Astrocyte (in vitro differentiated cells and primary cell): ENCODE measurements at regions not wholly inside any gene's neighbourhood (a gene's known extent, or its start where the extent isn't known, plus 50 kb on each side); places are given as distances from the start of the nearest gene placed in this dataset.

ENCODE experiments used
- CTCF ChIP-seq: IDR thresholded peaks from 2 replicates; pipeline ENCODE4 v1.5.1; 2011; ENCODE audit warnings: low read depth, mild to moderate bottlenecking, inconsistent platforms, low read length, moderate library complexity; ENCODE audit not compliant: insufficient read depth
- EZH2 ChIP-seq: IDR thresholded peaks from 2 replicates; pipeline ENCODE4 v1.6.1; 2012; ENCODE audit warnings: mild to moderate bottlenecking, low read length, inconsistent platforms; ENCODE audit not compliant: insufficient read depth

GRCh38 chr17:15124264-15124595 is 140.9 kb downstream of the PMP22 start:
- TF ChIP-seq CTCF (no peak), EZH2 (no peak)
